ENCODE measurements at regions not wholly inside any gene's neighbourhood (a gene's known extent, or its start where the extent isn't known, plus 50 kb on each side); places are given as distances from the start of the nearest gene placed in this dataset.

- TF ChIP-seq CTCF (IDR thresholded peaks at IDR 0.05): no peak
- no peak for TF ChIP-seq KAT7 (CRISPR knock-in tag; IDR thresholded peaks at IDR 0.05; ENCODE audit: borderline replicate concordance)
- TF ChIP-seq SP1 (CRISPR knock-in tag; conservative IDR thresholded peaks at IDR 0.05): no peak
- TF ChIP-seq SMAD3 (CRISPR knock-in tag; IDR thresholded peaks at IDR 0.05; ENCODE audit: borderline replicate concordance): no peak
- no peak for TF ChIP-seq NR1H2 (CRISPR knock-in tag; IDR thresholded peaks at IDR 0.05)
- TF ChIP-seq USF2 (CRISPR knock-in tag; IDR thresholded peaks at IDR 0.05): no peak
- TF ChIP-seq ZNF263 (CRISPR knock-in tag; IDR thresholded peaks at IDR 0.05; ENCODE audit: low read depth): no peak
- no peak for TF ChIP-seq CREB1 (CRISPR knock-in tag; IDR thresholded peaks at IDR 0.05)
- no peak for TF ChIP-seq TP53 (CRISPR knock-in tag; IDR thresholded peaks at IDR 0.05)
- no peak for TF ChIP-seq PRDM15 (CRISPR knock-in tag; IDR thresholded peaks at IDR 0.05)
- TF ChIP-seq CBFB (CRISPR knock-in tag; IDR thresholded peaks at IDR 0.05; ENCODE audit: low read depth): no peak
Measured at GRCh38 chr14:104439625-104440024, 139.9 kb upstream of the C14orf180 start.

Measured in WTC11 (cell line).